ENCODE measurements at regions not wholly inside any gene's neighbourhood (a gene's known extent, or its start where the extent isn't known, plus 50 kb on each side); places are given as distances from the start of the nearest gene placed in this dataset.

- Histone ChIP-seq H3K4me3 (no peak overlapping the region), H3K27ac (no peak overlapping the region)
These were observed 119.6 kb downstream of the MTX2 start for GRCh38 chr2:176388861-176389260.

- Histone ChIP-seq H3K4me3 (no peak overlapping the region), H3K27ac (no peak overlapping the region)
These were observed 121.3 kb downstream of the MTX2 start for GRCh38 chr2:176390276-176391147.

- H3K4me3 ChIP-seq: no peak overlapping the region
- no peak overlapping the region for H3K27ac ChIP-seq
These were observed 121.8 kb downstream of the MTX2 start for GRCh38 chr2:176391148-176391419.

GRCh38 chr2:176392249-176392648, 123.0 kb downstream of the MTX2 start:
- Histone ChIP-seq H3K27ac (no peak overlapping the region), H3K4me3 (no peak overlapping the region)

GRCh38 chr2:176392744-176393414, 123.6 kb downstream of the MTX2 start:
- H3K4me3 ChIP-seq: no peak overlapping the region
- no peak overlapping the region for H3K27ac ChIP-seq

GRCh38 chr2:176395273-176395854, 126.1 kb downstream of the MTX2 start:
- no peak overlapping the region for H3K4me3 ChIP-seq

GRCh38 chr2:176398243-176399073, 129.2 kb downstream of the MTX2 start:
- Histone ChIP-seq H3K27ac (no peak overlapping the region), H3K4me3 (no peak overlapping the region)

More at GRCh38 chr2:176395273-176395854, 126.1 kb downstream of the MTX2 start:
- H3K27ac ChIP-seq: no peak overlapping the region

- Histone ChIP-seq H3K27ac (no peak overlapping the region), H3K4me3 (no peak overlapping the region)
These were observed 129.9 kb downstream of the MTX2 start for GRCh38 chr2:176399074-176399598.

- no peak overlapping the region for H3K27ac ChIP-seq
- no peak overlapping the region for H3K4me3 ChIP-seq
These were observed 136.2 kb downstream of the MTX2 start for GRCh38 chr2:176405477-176405876.

GRCh38 chr2:176407706-176408105, 138.5 kb downstream of the MTX2 start:
- Histone ChIP-seq H3K4me3 (no peak overlapping the region), H3K27ac (no peak overlapping the region)

- Histone ChIP-seq H3K4me3 (no peak overlapping the region), H3K27ac (no peak overlapping the region)
These were observed 140.4 kb downstream of the MTX2 start for GRCh38 chr2:176409671-176410070.

- no peak overlapping the region for H3K27ac ChIP-seq
- no peak overlapping the region for H3K4me3 ChIP-seq
These were observed 142.9 kb downstream of the MTX2 start for GRCh38 chr2:176412136-176412535.

- no peak overlapping the region for H3K4me3 ChIP-seq
These were observed 144.5 kb downstream of the MTX2 start for GRCh38 chr2:176413786-176414185.

GRCh38 chr2:176414641-176415040, 145.4 kb downstream of the MTX2 start:
- H3K27ac ChIP-seq: peak overlapping the region in 2 of 21 experiments; percentile 42 to 43
- no peak overlapping the region for H3K4me3 ChIP-seq

More at GRCh38 chr2:176413786-176414185, 144.5 kb downstream of the MTX2 start:
- peak overlapping the region in 3 of 21 experiments; percentile 40 to 45 (median 42) for H3K27ac ChIP-seq

GRCh38 chr2:176415174-176415895, 146.1 kb downstream of the MTX2 start:
- H3K4me3 ChIP-seq: no peak overlapping the region
- H3K27ac ChIP-seq: peak overlapping the region in 2 of 21 experiments; percentile 6 to 43

- Histone ChIP-seq H3K4me3 (no peak overlapping the region), H3K27ac (no peak overlapping the region)
These were observed 146.8 kb downstream of the MTX2 start for GRCh38 chr2:176415937-176416499.

- peak overlapping the region in 2 of 21 experiments; percentile 70 to 78 for H3K27ac ChIP-seq
- no peak overlapping the region for H3K4me3 ChIP-seq
These were observed 149.5 kb downstream of the MTX2 start for GRCh38 chr2:176418768-176419167.

GRCh38 chr2:176419591-176420071, 150.4 kb downstream of the MTX2 start:
- Histone ChIP-seq H3K4me3 (no peak overlapping the region), H3K27ac (peak overlapping the region in 5 of 21 experiments; percentile 11 to 78 (median 62))
